ENCODE measurements at regions not wholly inside any gene's neighbourhood (a gene's known extent, or its start where the extent isn't known, plus 50 kb on each side); places are given as distances from the start of the nearest gene placed in this dataset.

DNA sequence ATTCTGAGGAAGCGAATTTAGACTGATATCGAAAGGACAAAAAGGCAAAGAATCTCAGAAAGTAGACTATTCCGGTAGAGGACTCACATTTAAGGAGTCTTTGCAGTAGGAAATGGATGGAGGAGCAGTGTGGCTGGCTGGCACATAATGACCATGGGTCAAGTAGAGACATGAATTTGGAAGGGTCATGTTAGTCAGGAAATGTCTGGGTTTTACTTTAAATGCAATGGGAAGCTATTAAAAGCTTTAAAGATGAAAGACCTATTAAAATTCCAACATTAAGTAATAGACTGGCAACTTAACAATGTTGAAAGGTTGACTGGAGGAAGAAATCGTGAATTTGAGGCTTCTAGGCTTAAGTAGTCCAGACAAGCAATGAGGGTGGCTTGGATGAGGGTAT is 90.0 kb upstream of the SEMA3C start:
- Histone ChIP-seq H3K4me1 (ENCODE audit: control insufficient read depth, extremely low read depth, insufficient read depth, low read length) (no peaks in the 10 kb centered on the region), H3K27ac (ENCODE audit: insufficient read depth, low read depth, low read length) (no peak overlapping the region), H3K9me1 (replicated peaks; ENCODE audit: control insufficient read depth, extremely low read depth, insufficient read depth, low read length) (no peaks in the 10 kb centered on the region), H3K79me2 (ENCODE audit: control insufficient read depth, insufficient read depth, low read length) (no peaks in the 10 kb centered on the region), H3K27me3 (ENCODE audit: control insufficient read depth in 2 of 2, insufficient read depth in 2 of 2, low read length in 2 of 2) (no peaks in the 10 kb centered on the region), H3K36me3 (ENCODE audit: control insufficient read depth in 2 of 2, extremely low read depth in 1 of 2, insufficient read depth in 2 of 2, low read length in 2 of 2) (no peaks in the 10 kb centered on the region), H3K4me3 (replicated peaks in 1 of 3; ENCODE audit: insufficient read depth in 1 of 3, low read depth in 1 of 3, low read length in 3 of 3) (no peak overlapping the region), H3K9ac (replicated peaks; ENCODE audit: extremely low read depth, insufficient read depth, low read length) (no peak overlapping the region), H3K4me2 (ENCODE audit: insufficient read depth, low read length) (no peak overlapping the region), H4K20me1 (replicated peaks; ENCODE audit: control insufficient read depth, extremely low read depth, insufficient read depth, low read length) (no peaks in the 10 kb centered on the region), H2AFZ (ENCODE audit: low read depth, low read length) (no peak overlapping the region), H3K9me3 (replicated peaks; ENCODE audit: control insufficient read depth, insufficient read depth, low read length) (no peaks in the 10 kb centered on the region)
- DNase-seq (ENCODE audit: low read depth, low spot score) (no peak), FAIRE-seq (no peak)
- dilution Hi-C loops (cut with MboI; ENCODE audit: extremely low pct_ligation_motif_present, low sequenced_read_pairs) = no loop called here
- ChIA-PET POLR2A (no interaction called here), CTCF (no interaction called here)
- TF ChIP-seq JUN (IDR thresholded peaks at IDR 0.05; ENCODE audit: borderline replicate concordance, insufficient read depth, insufficient read length, low read depth) (no peak), POLR2A (IDR thresholded peaks at IDR 0.05; ENCODE audit: low read depth, low read length) (no peak), POLR2AphosphoS5 (IDR thresholded peaks at IDR 0.05; ENCODE audit: insufficient read depth, low read depth, low read length) (no peak), FOS (IDR thresholded peaks at IDR 0.05; ENCODE audit: borderline replicate concordance, insufficient read depth, low read length) (no peak), EZH2 (IDR thresholded peaks at IDR 0.05; ENCODE audit: borderline replicate concordance, low read depth, low read length, severe bottlenecking) (no peak)
- intact Hi-C loops (cut with micrococcal nuclease) = no loop called here
- no TSS peak for BruUV-seq (replicated peaks)

DNA sequence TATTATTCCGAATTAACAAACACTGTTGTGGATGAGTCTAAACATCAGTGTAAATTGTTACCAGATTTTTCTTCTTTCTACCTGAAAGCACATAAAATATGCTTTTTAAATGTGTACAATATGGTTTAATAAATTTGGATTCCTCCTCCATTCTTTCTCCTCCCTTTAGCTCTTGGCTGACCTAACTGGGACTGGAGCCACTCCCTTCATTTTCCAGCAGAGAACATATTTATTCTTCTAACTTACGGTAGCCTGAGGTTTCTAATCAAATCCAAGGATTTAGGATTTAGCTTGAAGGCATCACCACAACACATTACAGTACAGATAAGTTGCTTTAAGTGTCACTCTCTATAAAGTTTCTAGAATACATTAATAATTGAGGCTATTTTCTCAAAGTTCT is 88.2 kb upstream of the SEMA3C start:
- no peak for DNase-seq (ENCODE audit: low read depth, low spot score)
- H3K4me2 ChIP-seq (ENCODE audit: insufficient read depth, low read length) = no peak overlapping the region
- H3K27me3 ChIP-seq (ENCODE audit: control insufficient read depth in 2 of 2, insufficient read depth in 2 of 2, low read length in 2 of 2) = peaks cover 0 to 1% of the 10 kb centered on the region in 2 experiments
- no peaks in the 10 kb centered on the region for H3K9me3 ChIP-seq (replicated peaks; ENCODE audit: control insufficient read depth, insufficient read depth, low read length)
- no peaks in the 10 kb centered on the region for H3K36me3 ChIP-seq (ENCODE audit: control insufficient read depth in 2 of 2, extremely low read depth in 1 of 2, insufficient read depth in 2 of 2, low read length in 2 of 2)
- TF ChIP-seq EZH2 (IDR thresholded peaks at IDR 0.05; ENCODE audit: borderline replicate concordance, low read depth, low read length, severe bottlenecking) (no peak), FOS (IDR thresholded peaks at IDR 0.05; ENCODE audit: borderline replicate concordance, insufficient read depth, low read length) (no peak), JUN (IDR thresholded peaks at IDR 0.05; ENCODE audit: borderline replicate concordance, insufficient read depth, insufficient read length, low read depth) (no peak), POLR2A (IDR thresholded peaks at IDR 0.05; ENCODE audit: low read depth, low read length) (no peak)
- TF ChIP-seq, protein P1, sequence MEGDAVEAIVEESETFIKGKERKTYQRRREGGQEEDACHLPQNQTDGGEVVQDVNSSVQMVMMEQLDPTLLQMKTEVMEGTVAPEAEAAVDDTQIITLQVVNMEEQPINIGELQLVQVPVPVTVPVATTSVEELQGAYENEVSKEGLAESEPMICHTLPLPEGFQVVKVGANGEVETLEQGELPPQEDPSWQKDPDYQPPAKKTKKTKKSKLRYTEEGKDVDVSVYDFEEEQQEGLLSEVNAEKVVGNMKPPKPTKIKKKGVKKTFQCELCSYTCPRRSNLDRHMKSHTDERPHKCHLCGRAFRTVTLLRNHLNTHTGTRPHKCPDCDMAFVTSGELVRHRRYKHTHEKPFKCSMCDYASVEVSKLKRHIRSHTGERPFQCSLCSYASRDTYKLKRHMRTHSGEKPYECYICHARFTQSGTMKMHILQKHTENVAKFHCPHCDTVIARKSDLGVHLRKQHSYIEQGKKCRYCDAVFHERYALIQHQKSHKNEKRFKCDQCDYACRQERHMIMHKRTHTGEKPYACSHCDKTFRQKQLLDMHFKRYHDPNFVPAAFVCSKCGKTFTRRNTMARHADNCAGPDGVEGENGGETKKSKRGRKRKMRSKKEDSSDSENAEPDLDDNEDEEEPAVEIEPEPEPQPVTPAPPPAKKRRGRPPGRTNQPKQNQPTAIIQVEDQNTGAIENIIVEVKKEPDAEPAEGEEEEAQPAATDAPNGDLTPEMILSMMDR (IDR thresholded peaks at IDR 0.05; ENCODE audit: extremely low read depth in 1 of 2, insufficient read depth in 1 of 2, low read depth in 1 of 2, low read length in 2 of 2) = no peak
- no peaks in the 10 kb centered on the region for H4K20me1 ChIP-seq (replicated peaks; ENCODE audit: control insufficient read depth, extremely low read depth, insufficient read depth, low read length)
- ChIA-PET POLR2A (no interaction called here), CTCF (interaction anchor here (1.0 to 2.0 kb wide), 2 partner anchors 9 to 90 kb away, joined by 3 to 4 read pairs; no protein-coding TSS in a partner anchor)
- H3K9ac ChIP-seq (replicated peaks; ENCODE audit: extremely low read depth, insufficient read depth, low read length) = no peak overlapping the region
- no peaks in the 10 kb centered on the region for H3K9me1 ChIP-seq (replicated peaks; ENCODE audit: control insufficient read depth, extremely low read depth, insufficient read depth, low read length)
- intact Hi-C loops (cut with micrococcal nuclease) (no loop called here), dilution Hi-C loops (cut with MboI; ENCODE audit: extremely low pct_ligation_motif_present, low sequenced_read_pairs) (no loop called here)
- no peaks in the 10 kb centered on the region for H3K4me1 ChIP-seq (ENCODE audit: control insufficient read depth, extremely low read depth, insufficient read depth, low read length)
- H3K4me3 ChIP-seq (replicated peaks in 1 of 3; ENCODE audit: insufficient read depth in 1 of 3, low read depth in 1 of 3, low read length in 3 of 3) = no peak overlapping the region
- BruUV-seq (replicated peaks) = no TSS peak
- H2AFZ ChIP-seq (ENCODE audit: low read depth, low read length) = no peak overlapping the region
- no peaks in the 10 kb centered on the region for H3K79me2 ChIP-seq (ENCODE audit: control insufficient read depth, insufficient read depth, low read length)
- H3K27ac ChIP-seq (ENCODE audit: insufficient read depth, low read depth, low read length) = no peak overlapping the region
- FAIRE-seq = no peak
